ENCODE measurements at regions not wholly inside any gene's neighbourhood (a gene's known extent, or its start where the extent isn't known, plus 50 kb on each side); places are given as distances from the start of the nearest gene placed in this dataset.

DNA sequence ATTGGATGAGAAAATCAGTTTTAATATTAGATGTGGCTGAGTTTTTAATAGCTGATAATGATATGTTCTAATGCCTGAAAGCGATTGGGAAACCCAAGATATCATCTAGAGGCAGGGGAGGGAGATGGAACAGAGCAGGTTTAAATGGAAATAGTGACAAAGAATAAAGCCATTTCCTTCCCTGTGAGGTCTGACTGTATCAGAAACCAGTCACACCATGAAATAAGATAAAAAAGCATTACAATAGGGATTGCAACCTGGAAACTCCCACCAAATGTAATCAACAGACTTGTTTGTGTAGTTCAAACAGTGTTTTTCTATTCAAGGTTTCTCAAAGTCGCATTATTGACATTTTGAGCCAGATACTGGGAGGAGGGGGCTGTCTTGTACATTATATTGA is 110.1 kb upstream of the SMIM23 start:
- TF ChIP-seq, protein P1, sequence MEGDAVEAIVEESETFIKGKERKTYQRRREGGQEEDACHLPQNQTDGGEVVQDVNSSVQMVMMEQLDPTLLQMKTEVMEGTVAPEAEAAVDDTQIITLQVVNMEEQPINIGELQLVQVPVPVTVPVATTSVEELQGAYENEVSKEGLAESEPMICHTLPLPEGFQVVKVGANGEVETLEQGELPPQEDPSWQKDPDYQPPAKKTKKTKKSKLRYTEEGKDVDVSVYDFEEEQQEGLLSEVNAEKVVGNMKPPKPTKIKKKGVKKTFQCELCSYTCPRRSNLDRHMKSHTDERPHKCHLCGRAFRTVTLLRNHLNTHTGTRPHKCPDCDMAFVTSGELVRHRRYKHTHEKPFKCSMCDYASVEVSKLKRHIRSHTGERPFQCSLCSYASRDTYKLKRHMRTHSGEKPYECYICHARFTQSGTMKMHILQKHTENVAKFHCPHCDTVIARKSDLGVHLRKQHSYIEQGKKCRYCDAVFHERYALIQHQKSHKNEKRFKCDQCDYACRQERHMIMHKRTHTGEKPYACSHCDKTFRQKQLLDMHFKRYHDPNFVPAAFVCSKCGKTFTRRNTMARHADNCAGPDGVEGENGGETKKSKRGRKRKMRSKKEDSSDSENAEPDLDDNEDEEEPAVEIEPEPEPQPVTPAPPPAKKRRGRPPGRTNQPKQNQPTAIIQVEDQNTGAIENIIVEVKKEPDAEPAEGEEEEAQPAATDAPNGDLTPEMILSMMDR (IDR thresholded peaks at IDR 0.05; ENCODE audit: insufficient read depth, low read length), result no peak
- H3K4me3 ChIP-seq (ENCODE audit: low read depth, low read length), result no peak overlapping the region
- DNase-seq (ENCODE audit: low read depth), result peak; percentile 21

DNA sequence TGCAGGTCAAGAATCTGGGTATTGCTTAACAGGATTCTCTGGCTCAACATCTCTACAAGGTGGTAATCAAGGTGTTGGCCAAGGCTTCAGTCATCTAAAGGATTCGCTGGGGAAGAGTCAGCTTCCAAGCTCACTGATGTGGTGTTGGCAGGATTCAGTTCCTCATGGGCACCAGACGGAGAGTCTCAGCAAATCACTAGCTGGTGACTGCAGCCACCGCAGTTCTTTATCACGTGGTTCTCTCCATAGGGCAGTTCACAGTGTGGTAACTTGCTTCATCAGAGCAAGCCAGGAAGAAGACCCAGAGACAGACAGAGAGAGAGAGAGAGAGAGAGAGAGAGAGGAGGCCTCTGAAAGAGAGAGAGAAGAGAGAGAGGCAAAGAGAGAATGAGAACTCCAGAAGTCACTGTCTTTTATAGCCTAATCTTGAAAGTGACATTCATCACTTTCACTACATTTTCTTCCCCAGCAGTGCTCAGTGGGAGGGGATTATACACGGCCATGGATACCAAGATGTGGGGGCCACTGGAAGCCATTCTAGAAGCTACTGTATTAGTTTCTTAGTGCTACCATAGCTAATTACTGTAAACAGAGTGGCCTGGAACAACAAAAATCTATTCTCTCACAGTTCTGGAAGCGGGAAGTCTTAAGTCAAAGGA is 109.2 kb upstream of the SMIM23 start:
- no peak for DNase-seq (ENCODE audit: low read depth)
- no peak overlapping the region for H3K4me3 ChIP-seq (ENCODE audit: low read depth, low read length)
- TF ChIP-seq, protein P1 (IDR thresholded peaks at IDR 0.05; ENCODE audit: insufficient read depth, low read length), result no peak

DNA sequence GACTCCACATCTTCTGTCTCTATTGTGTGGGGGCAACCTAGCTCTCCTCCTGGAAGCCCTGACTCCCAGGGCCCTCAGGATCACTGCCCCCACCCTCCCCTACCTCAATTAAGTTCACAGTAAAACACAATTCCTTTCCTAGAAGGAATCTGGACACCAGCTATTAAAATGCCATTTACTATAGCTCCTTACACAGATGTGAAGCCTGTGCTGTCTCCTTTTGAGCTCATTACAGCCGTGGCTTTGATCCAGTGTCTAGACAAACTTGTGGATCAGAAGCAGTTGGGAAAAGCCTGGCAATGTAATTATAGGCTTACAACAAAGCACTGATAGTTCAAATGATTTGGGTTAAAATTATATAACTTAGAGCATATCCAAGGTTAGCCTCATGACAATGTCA is 107.0 kb upstream of the SMIM23 start:
- no peak for DNase-seq (ENCODE audit: low read depth)
- no peak overlapping the region for H3K4me3 ChIP-seq (ENCODE audit: low read depth, low read length)
- TF ChIP-seq, protein P1 (IDR thresholded peaks at IDR 0.05; ENCODE audit: insufficient read depth, low read length), result no peak

DNA sequence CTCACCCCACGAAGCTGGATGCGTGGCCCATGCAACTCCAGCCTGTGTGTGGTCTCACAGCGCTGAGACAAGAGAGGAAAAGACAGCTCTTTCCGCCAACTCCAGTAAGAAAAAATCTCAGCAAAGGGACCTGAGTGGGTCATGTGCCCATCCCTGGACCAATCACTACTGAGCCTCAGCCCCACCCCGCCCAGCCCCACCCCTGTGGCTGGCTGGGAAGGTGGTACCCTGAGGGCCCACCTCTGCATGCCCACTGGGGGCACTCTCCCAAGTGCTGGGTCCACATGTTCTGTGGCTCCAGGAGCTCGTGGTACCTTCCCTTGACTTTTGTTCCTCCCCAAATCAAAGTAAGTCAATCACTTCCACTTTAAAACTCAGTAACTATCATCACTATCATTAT is 105.1 kb upstream of the SMIM23 start:
- no peak overlapping the region for H3K4me3 ChIP-seq (ENCODE audit: low read depth, low read length)
- DNase-seq (ENCODE audit: low read depth), result no peak
- TF ChIP-seq, protein P1 (IDR thresholded peaks at IDR 0.05; ENCODE audit: insufficient read depth, low read length), result no peak

DNA sequence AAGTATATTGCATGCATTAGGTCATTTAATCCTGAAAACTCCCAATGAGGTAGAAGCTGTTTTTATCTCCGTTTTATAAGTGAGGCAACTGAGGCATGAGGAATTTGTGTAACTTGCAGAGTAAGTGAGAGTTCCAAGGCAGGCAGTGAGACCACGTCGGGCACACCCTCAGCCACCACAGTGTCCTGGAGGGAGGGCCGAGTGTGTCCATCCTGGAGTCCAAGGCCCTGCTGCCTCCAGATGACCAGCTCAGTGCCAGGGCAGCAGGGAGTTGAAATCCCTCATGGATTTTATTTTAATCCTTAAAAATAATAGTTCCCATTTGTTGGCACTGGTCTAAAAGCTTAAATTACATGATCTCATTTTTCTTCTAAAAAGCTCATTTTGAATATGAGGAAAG is 104.6 kb upstream of the SMIM23 start:
- no peak for DNase-seq (ENCODE audit: low read depth)
- TF ChIP-seq, protein P1 (IDR thresholded peaks at IDR 0.05; ENCODE audit: insufficient read depth, low read length), result no peak
- H3K4me3 ChIP-seq (ENCODE audit: low read depth, low read length), result no peak overlapping the region

DNA sequence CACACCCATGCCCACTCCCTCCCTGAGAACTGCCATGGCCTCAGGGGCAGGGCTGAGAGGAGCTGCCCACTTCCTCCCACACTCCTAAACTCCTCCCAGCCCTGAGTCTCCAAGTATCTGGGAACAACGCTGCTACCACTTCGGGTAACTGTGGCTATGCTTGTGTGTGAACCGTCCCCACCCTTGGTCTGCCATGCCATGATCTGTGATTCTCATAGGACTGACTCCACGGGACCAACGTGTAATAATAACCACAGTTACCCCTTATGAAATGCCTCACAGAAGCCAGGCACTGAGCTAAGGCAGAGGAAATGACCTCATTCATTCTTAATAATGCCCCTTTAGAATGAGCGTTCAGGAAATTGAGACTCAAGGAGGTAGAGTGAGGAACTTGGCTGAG is 103.9 kb upstream of the SMIM23 start:
- H3K4me3 ChIP-seq (ENCODE audit: low read depth, low read length), result no peak overlapping the region
- TF ChIP-seq, protein P1 (IDR thresholded peaks at IDR 0.05; ENCODE audit: insufficient read depth, low read length), result no peak
- peak; percentile 22 for DNase-seq (ENCODE audit: low read depth)

DNA sequence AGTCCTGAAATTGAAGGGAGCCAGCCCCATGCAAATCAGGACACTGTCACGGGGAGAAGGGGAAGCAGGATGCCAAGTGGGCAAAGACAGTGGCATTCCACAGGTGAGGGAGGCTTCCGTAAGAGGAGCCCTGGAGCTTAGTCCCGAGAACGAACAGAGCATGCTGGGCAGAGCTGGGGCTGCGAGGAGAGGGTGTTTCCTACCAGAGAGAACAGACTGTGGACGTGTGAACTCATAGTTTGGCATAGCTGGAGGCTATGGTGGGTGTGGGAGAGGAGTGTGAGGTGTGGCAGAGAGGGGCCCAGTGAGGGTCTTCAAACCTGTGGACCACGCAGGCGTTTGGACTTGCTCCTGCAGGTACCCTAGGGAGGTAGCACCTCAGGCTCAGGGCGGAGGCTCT is 102.8 kb upstream of the SMIM23 start:
- H3K4me3 ChIP-seq (ENCODE audit: low read depth, low read length), result no peak overlapping the region
- TF ChIP-seq, protein P1 (IDR thresholded peaks at IDR 0.05; ENCODE audit: insufficient read depth, low read length), result no peak
- no peak for DNase-seq (ENCODE audit: low read depth)
